ENCODE measurements at regions not wholly inside any gene's neighbourhood (a gene's known extent, or its start where the extent isn't known, plus 50 kb on each side); places are given as distances from the start of the nearest gene placed in this dataset.

DNA sequence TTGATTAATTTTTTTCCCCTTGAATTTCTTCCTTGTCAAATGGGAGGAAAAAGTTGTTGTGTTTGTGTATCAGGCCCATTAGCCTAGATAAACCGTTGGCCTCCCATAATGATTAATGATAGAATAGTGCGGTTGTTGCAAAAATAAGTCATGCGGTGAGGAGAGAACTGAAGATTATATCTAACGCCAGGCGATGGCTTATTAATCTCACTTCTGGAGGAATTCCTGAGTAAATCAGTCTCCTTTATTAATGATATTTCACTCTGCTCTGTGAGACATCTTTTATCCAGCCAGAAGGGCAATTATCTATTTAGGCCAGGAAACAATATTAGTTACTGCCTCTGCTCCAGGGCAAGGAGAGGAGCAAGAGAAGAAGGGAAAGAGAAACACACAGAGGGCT, 107.3 kb downstream of the IRX5 start:
- H3K4me3 ChIP-seq (ENCODE audit: low read depth, low read length), result no peak overlapping the region
- CTCF ChIA-PET, result no interaction called here
- DNase-seq (ENCODE audit: low read depth, low spot score), result no peak
- TF ChIP-seq, protein P1, sequence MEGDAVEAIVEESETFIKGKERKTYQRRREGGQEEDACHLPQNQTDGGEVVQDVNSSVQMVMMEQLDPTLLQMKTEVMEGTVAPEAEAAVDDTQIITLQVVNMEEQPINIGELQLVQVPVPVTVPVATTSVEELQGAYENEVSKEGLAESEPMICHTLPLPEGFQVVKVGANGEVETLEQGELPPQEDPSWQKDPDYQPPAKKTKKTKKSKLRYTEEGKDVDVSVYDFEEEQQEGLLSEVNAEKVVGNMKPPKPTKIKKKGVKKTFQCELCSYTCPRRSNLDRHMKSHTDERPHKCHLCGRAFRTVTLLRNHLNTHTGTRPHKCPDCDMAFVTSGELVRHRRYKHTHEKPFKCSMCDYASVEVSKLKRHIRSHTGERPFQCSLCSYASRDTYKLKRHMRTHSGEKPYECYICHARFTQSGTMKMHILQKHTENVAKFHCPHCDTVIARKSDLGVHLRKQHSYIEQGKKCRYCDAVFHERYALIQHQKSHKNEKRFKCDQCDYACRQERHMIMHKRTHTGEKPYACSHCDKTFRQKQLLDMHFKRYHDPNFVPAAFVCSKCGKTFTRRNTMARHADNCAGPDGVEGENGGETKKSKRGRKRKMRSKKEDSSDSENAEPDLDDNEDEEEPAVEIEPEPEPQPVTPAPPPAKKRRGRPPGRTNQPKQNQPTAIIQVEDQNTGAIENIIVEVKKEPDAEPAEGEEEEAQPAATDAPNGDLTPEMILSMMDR (IDR thresholded peaks at IDR 0.05; ENCODE audit: insufficient read depth, low read length, missing control alignments), result no peak
- POLR2A ChIA-PET, result no interaction called here

DNA sequence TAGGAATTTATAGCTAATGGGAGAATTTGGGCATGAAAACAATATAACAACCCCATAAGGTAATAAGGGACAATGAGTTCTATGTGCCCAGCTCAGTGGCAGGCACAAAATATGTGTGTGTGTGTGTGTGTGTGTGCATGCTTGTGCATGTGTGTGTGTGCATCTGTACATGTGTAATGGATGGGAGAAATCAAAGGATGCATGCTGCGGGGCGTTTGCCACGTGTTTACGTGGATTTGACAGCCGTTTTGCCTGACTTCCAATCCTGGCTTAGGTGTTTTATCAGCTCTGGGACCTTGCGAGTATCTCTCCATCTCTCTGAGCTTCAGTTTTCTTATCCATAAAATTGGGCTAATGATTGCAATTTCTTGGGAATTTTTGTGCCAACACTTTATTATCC, 108.4 kb downstream of the IRX5 start:
- TF ChIP-seq, protein P1 (IDR thresholded peaks at IDR 0.05; ENCODE audit: insufficient read depth, low read length, missing control alignments), result no peak
- CTCF ChIA-PET, result interaction anchor here (0.6 to 1.2 kb wide), 2 partner anchors 9 to 1510 kb away, joined by 3 read pairs; no protein-coding TSS in a partner anchor
- no peak for DNase-seq (ENCODE audit: low read depth, low spot score)
- no peak overlapping the region for H3K4me3 ChIP-seq (ENCODE audit: low read depth, low read length)
- POLR2A ChIA-PET, result no interaction called here

DNA sequence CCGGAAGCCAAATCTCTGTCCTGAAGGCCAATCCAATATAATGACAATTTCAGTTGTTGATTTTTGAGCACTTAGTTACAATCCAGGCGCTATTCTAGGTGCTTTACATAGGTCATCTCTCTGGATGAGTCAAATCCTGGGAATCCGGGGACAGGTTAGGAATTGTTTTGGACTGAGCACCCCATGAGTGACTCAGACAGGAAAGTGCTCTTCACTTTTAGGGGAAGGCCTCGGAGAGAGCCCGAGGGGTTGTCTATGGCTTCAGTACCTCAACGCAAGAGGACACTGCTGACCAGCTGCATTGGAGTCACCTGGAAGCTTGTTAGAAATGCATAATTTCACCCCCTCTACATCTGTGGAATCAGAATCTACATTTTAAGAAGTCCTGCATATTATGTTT, 108.8 kb downstream of the IRX5 start:
- H3K4me3 ChIP-seq (ENCODE audit: low read depth, low read length), result no peak overlapping the region
- TF ChIP-seq, protein P1 (IDR thresholded peaks at IDR 0.05; ENCODE audit: insufficient read depth, low read length, missing control alignments), result no peak
- CTCF ChIA-PET, result interaction anchor here (1.2 kb wide), 1 partner anchor 10 kb away, joined by 3 read pairs; no protein-coding TSS in a partner anchor
- POLR2A ChIA-PET, result no interaction called here
- no peak for DNase-seq (ENCODE audit: low read depth, low spot score)

DNA sequence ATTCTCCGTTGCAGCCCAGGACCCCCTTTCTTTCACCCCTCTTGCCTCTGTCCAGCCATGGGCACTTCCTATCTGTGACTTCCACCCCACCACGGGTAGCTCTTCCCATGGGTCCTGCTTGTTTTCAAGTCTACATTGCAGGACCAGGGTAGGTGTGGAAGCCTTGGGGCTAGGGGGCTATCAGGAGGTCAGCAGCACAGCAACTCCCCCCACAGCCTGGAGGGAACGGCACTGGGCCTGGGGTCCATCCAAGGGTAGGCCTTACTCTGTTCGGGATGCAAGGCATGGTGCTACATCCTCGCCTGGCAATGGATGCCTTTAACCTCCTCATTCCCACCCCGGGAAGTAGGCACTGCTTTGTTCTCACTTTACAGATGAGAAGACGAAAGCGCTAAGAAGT, 109.3 kb downstream of the IRX5 start:
- CTCF ChIA-PET, result no interaction called here
- no peak for DNase-seq (ENCODE audit: low read depth, low spot score)
- POLR2A ChIA-PET, result no interaction called here
- TF ChIP-seq, protein P1 (IDR thresholded peaks at IDR 0.05; ENCODE audit: insufficient read depth, low read length, missing control alignments), result no peak
- no peak overlapping the region for H3K4me3 ChIP-seq (ENCODE audit: low read depth, low read length)

DNA sequence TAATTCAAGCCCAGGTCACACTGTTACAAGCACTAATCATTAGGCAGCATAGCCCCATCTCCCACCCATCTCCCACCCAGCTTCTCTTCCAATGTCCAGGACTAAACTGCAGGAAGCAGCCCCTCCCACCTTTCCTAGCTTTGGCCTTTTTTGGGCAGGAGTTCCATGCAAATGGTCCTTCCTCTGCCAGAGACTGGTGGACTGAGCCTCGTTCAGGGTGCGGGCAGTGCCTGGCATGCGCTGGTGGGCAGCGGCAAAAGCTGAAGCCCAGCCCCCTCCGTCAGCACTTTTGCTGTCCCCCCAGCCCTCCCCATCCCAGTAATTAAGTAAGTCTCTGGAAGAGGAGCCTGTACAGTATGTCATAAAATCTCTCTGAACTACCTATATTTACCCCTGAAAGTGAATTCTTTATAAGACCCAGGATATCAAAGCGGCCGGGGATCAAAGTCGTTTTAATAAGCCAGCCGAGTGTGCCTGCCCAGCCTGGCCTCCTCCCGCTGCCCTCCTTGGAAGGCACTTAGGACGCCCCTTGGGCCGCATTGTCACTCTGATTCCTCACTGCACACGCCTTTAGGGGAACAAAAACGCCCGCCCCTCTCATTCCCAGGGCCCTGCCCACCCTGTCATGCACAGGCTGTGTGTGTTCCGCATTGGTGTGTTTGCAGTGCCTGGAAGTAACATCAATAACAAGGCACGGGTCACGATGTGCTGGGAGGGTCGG, 109.9 kb downstream of the IRX5 start:
- DNase-seq (ENCODE audit: low read depth, low spot score), result no peak
- TF ChIP-seq, protein P1 (IDR thresholded peaks at IDR 0.05; ENCODE audit: insufficient read depth, low read length, missing control alignments), result no peak
- no peak overlapping the region for H3K4me3 ChIP-seq (ENCODE audit: low read depth, low read length)
- CTCF ChIA-PET, result interaction anchor here (1.5 kb wide), 1 partner anchor 11 kb away, joined by 3 read pairs; no protein-coding TSS in a partner anchor
- POLR2A ChIA-PET, result no interaction called here

DNA sequence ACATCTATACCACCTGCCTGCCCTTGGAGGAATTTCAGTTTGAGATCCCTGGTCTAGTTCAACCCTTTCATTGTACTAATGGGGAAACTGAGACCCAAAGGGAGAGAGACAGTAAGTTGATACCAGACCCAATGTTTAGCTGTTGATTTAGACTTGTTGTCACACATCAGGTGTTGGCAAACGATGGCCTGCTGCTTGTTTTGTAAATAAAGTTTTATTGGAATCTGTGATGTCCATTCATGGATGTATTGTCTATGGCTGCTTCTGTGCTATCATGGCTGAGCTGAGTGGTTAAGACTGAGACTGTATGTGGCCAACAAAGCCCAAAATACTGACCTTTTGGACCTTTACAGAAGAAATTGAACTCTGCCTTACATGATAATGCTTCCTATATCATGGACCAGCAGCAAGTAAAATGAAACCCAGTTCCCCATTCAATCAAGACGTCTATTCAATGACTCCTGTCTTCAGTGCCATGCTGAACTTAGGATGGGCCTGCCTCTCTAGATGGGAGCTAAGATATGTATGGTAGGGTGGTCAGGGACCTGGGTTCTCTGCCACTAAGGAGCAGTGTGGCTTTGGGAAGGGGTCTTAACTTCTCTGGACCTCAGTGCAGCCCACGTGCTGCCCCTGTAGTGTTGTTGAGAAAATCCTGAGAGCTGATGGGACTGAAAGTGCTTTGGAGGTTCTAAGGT, 111.0 kb downstream of the IRX5 start:
- TF ChIP-seq, protein P1 (IDR thresholded peaks at IDR 0.05; ENCODE audit: insufficient read depth, low read length, missing control alignments), result no peak
- CTCF ChIA-PET, result interaction anchor here (1.5 kb wide), 1 partner anchor 10 kb away, joined by 3 read pairs; no protein-coding TSS in a partner anchor
- POLR2A ChIA-PET, result no interaction called here
- H3K4me3 ChIP-seq (ENCODE audit: low read depth, low read length), result no peak overlapping the region
- no peak for DNase-seq (ENCODE audit: low read depth, low spot score)
